ENCODE measurements at regions not wholly inside any gene's neighbourhood (a gene's known extent, or its start where the extent isn't known, plus 50 kb on each side); places are given as distances from the start of the nearest gene placed in this dataset.
"Not testable (repeated sequence)": the region's sequence is repeated elsewhere in the genome, so short reads cannot be mapped to it uniquely, and the experiment has no call there.

DNA sequence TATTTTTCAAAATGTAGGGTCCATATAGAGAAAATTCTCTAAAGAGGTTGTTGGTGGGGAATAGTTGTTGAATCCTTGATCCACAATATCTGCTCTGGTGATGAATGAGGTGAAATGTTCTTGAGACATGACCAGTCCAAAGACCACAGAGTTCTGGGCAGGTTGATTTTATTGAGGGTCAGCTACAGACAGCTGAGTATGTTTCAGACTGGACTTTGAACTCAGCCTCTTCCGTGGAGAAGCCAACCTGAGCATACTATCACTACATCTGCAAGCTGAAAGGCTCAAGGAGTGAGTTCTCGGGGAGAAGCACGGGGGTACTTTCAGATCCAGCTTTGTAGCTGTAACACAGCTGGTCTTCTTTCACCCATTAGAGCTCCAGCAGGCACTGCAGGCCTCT is 168.4 kb upstream of the NPY2R start:
- no peaks in the 10 kb centered on the region for H3K9me2 ChIP-seq (replicated peaks; ENCODE audit: insufficient read depth)
- no peaks in the 10 kb centered on the region for H3K9me3 ChIP-seq (ENCODE audit: low read depth)
- H3K4me3 ChIP-seq: no peak overlapping the region
- H3K4me2 ChIP-seq: no peak overlapping the region
- H4K20me1 ChIP-seq (ENCODE audit: insufficient read depth, poor library complexity, severe bottlenecking): no peaks in the 10 kb centered on the region
- H3K27ac ChIP-seq: peak overlapping the region; percentile 21
- H3K36me3 ChIP-seq (replicated peaks; ENCODE audit: insufficient read depth, low read depth): no peaks in the 10 kb centered on the region
- DNase-seq (ENCODE audit: low spot score): peak; percentile 22
- 71% methylated on average over 3 of the region's 3 CpGs for WGBS (ENCODE audit: low lambda C conversion rate, missing lambda C conversion rate)
- TF ChIP-seq EZH2 (IDR thresholded peaks at IDR 0.05; ENCODE audit: borderline replicate concordance) (no peak), EZH2phosphoT487 (IDR thresholded peaks at IDR 0.05; ENCODE audit: low read depth, severe bottlenecking, unreplicated experiment) (no peak)
- TF ChIP-seq, protein P1, sequence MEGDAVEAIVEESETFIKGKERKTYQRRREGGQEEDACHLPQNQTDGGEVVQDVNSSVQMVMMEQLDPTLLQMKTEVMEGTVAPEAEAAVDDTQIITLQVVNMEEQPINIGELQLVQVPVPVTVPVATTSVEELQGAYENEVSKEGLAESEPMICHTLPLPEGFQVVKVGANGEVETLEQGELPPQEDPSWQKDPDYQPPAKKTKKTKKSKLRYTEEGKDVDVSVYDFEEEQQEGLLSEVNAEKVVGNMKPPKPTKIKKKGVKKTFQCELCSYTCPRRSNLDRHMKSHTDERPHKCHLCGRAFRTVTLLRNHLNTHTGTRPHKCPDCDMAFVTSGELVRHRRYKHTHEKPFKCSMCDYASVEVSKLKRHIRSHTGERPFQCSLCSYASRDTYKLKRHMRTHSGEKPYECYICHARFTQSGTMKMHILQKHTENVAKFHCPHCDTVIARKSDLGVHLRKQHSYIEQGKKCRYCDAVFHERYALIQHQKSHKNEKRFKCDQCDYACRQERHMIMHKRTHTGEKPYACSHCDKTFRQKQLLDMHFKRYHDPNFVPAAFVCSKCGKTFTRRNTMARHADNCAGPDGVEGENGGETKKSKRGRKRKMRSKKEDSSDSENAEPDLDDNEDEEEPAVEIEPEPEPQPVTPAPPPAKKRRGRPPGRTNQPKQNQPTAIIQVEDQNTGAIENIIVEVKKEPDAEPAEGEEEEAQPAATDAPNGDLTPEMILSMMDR (IDR thresholded peaks at IDR 0.05; ENCODE audit: poor library complexity): no peak
- H3K4me1 ChIP-seq (ENCODE audit: insufficient read depth): peaks cover 44% of the 10 kb centered on the region
- no peak overlapping the region for H2AFZ ChIP-seq
- H3K79me2 ChIP-seq: no peaks in the 10 kb centered on the region
- H3K27me3 ChIP-seq: no peaks in the 10 kb centered on the region

DNA sequence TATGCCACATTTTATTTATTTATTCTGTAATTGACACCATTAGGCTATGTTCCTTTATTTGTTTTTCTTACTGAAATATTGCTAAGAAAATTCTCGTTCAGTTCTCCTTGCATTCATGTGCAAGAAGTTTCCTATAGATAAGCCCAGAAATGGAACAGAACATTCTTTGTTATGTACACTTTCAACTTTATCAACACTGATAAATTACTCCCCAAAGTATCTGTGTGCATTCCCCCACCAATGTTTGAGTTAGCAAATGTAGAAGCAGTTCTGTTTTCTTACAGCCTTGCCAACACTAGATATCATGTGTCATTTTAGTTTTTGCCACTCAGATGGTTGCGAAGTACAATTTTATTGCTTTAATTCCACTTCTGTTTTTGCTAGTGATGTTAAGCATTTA is 166.4 kb upstream of the NPY2R start:
- Histone ChIP-seq H2AFZ (no peak overlapping the region), H3K4me1 (ENCODE audit: insufficient read depth) (peaks cover 39% of the 10 kb centered on the region), H3K9me2 (replicated peaks; ENCODE audit: insufficient read depth) (no peaks in the 10 kb centered on the region), H4K20me1 (ENCODE audit: insufficient read depth, poor library complexity, severe bottlenecking) (no peaks in the 10 kb centered on the region), H3K9me3 (ENCODE audit: low read depth) (no peaks in the 10 kb centered on the region), H3K27ac (no peak overlapping the region), H3K4me3 (no peak overlapping the region), H3K4me2 (peak overlapping the region; percentile 22), H3K79me2 (no peaks in the 10 kb centered on the region), H3K36me3 (replicated peaks; ENCODE audit: insufficient read depth, low read depth) (no peaks in the 10 kb centered on the region), H3K27me3 (no peaks in the 10 kb centered on the region)
- 31% methylated on average over 2 of the region's 2 CpGs for WGBS (ENCODE audit: low lambda C conversion rate, missing lambda C conversion rate)
- TF ChIP-seq, protein P1 (IDR thresholded peaks at IDR 0.05; ENCODE audit: poor library complexity): no peak
- TF ChIP-seq EZH2 (IDR thresholded peaks at IDR 0.05; ENCODE audit: borderline replicate concordance) (no peak), EZH2phosphoT487 (IDR thresholded peaks at IDR 0.05; ENCODE audit: low read depth, severe bottlenecking, unreplicated experiment) (no peak)
- DNase-seq (ENCODE audit: low spot score): no peak

DNA sequence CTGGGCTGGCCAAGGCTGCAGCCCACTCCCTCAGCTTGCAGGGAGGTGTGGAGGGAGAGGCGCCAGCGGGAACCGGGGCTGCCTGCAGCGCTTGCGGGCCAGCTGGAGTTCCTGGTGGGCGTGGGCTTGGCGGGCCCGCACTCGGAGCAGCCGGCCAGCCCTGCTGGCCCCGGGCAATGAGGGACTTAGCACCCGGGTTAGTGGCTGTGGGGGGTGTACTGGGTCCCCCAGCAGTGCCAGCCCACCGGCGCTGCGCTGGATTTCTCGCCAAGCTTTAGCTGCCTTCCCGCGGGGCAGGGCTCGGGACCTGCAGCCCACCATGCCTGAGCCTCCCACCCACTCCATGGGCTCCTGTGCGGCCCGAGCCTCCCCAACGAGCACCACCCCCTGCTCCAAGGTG is 164.2 kb upstream of the NPY2R start:
- DNase-seq (ENCODE audit: low spot score); H3K27me3 ChIP-seq; H2AFZ ChIP-seq; H3K9me2 ChIP-seq (replicated peaks; ENCODE audit: insufficient read depth); H4K20me1 ChIP-seq (ENCODE audit: insufficient read depth, poor library complexity, severe bottlenecking); H3K4me3 ChIP-seq; H3K79me2 ChIP-seq; H3K4me2 ChIP-seq; H3K36me3 ChIP-seq (replicated peaks; ENCODE audit: insufficient read depth, low read depth); H3K9me3 ChIP-seq (ENCODE audit: low read depth); H3K27ac ChIP-seq: not testable (repeated sequence)
- H3K4me1 ChIP-seq (ENCODE audit: insufficient read depth): peaks cover 19% of the 10 kb centered on the region
- 95% methylated on average over 18 of the region's 22 CpGs for WGBS (ENCODE audit: low lambda C conversion rate, missing lambda C conversion rate)

DNA sequence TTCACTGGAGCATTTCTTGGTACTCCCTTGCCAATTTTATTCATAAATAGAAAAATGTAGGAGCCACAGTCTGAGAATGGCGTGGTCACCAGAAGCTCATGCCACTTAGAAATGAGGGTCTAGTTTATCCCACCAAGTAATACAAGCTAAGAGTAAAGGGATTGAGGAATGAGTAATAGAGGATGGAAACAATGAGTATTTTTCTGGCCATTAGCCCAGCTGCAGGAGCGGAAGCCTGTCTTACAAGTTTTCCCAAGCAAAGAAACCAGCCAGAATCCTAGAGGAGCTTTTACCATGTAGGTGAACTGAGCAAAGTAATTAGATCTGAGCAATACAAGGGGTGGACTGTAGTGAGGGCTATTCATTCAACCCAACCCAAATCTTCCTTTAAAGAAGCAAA is 160.7 kb upstream of the NPY2R start:
- peaks cover 8% of the 10 kb centered on the region for H3K4me1 ChIP-seq (ENCODE audit: insufficient read depth)
- DNase-seq (ENCODE audit: low spot score): no peak
- no peaks in the 10 kb centered on the region for H4K20me1 ChIP-seq (ENCODE audit: insufficient read depth, poor library complexity, severe bottlenecking)
- 89% methylated on average over 2 of the region's 2 CpGs for WGBS (ENCODE audit: low lambda C conversion rate, missing lambda C conversion rate)
- H2AFZ ChIP-seq: no peak overlapping the region
- H3K4me3 ChIP-seq: no peak overlapping the region
- H3K27me3 ChIP-seq: no peaks in the 10 kb centered on the region
- H3K27ac ChIP-seq: no peak overlapping the region
- no peaks in the 10 kb centered on the region for H3K9me3 ChIP-seq (ENCODE audit: low read depth)
- no peaks in the 10 kb centered on the region for H3K79me2 ChIP-seq
- H3K9me2 ChIP-seq (replicated peaks; ENCODE audit: insufficient read depth): no peaks in the 10 kb centered on the region
- no peaks in the 10 kb centered on the region for H3K36me3 ChIP-seq (replicated peaks; ENCODE audit: insufficient read depth, low read depth)
- TF ChIP-seq EZH2phosphoT487 (IDR thresholded peaks at IDR 0.05; ENCODE audit: low read depth, severe bottlenecking, unreplicated experiment) (no peak), EZH2 (IDR thresholded peaks at IDR 0.05; ENCODE audit: borderline replicate concordance) (no peak)
- TF ChIP-seq, protein P1 (IDR thresholded peaks at IDR 0.05; ENCODE audit: poor library complexity): no peak
- no peak overlapping the region for H3K4me2 ChIP-seq

DNA sequence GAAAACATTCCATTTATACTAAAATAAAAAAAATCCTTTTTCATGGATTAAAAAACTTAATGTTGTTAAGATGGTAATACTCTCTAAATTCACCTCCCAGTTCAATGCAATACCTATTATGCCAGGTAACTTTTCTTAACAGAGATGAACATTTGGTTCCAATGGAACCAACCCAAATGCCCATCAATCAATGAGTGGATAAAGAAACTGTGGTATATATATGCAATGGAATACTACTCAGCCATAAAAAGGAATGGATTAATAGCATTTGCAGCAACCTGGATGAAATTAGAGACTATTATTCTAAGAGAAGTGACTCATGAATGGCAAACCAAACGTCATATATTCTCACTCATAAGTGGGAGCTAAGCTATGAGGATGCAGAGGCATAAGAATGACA is 154.4 kb upstream of the NPY2R start:
- H3K4me2 ChIP-seq; H3K36me3 ChIP-seq (replicated peaks; ENCODE audit: insufficient read depth, low read depth); H3K4me1 ChIP-seq (ENCODE audit: insufficient read depth); H3K27ac ChIP-seq; H3K9me2 ChIP-seq (replicated peaks; ENCODE audit: insufficient read depth); H3K79me2 ChIP-seq; H4K20me1 ChIP-seq (ENCODE audit: insufficient read depth, poor library complexity, severe bottlenecking); H3K27me3 ChIP-seq; DNase-seq (ENCODE audit: low spot score); H2AFZ ChIP-seq; H3K9me3 ChIP-seq (ENCODE audit: low read depth); H3K4me3 ChIP-seq: not testable (repeated sequence)
- 69% methylated on average over 1 of the region's 1 CpG for WGBS (ENCODE audit: low lambda C conversion rate, missing lambda C conversion rate)

All from hepatocyte (in vitro differentiated cells).